Activated CD4-positive, alpha-beta memory T cell treated with anti-CD3 and anti-CD28 coated beads, Interleukin-2, amount 10 ng/mL, durations not matched to agents 7 days and 5 days (primary cell): ENCODE measurements at regions not wholly inside any gene's neighbourhood (a gene's known extent, or its start where the extent isn't known, plus 50 kb on each side); places are given as distances from the start of the nearest gene placed in this dataset.

ENCODE experiments used
- CTCF ChIA-PET: fragments of 350-600 bp; sonication (Branson Sonifier 250); formaldehyde crosslinking; loops from one replicate; lab custom pipeline; 2021; ENCODE audit warnings: antibody characterized with exemption, inconsistent platforms; lab: Charles Lee
- POLR2A ChIA-PET: fragments of 350-600 bp; sonication (Branson Sonifier 250); formaldehyde crosslinking; loops from one replicate; lab custom pipeline; 2021; ENCODE audit warnings: antibody characterized with exemption; lab: Charles Lee
- DNase-seq: peaks from one replicate; pipeline ENCODE4 v3.0.0-alpha.2; 2020
- H3K27ac Mint-ChIP-seq: one replicate; pipeline ENCODE4 v1.8.0; 2021; ENCODE audit warnings: mild to moderate bottlenecking, mixed read lengths
- H3K27me3 Mint-ChIP-seq: one replicate; pipeline ENCODE4 v1.8.0; 2021; ENCODE audit warnings: mixed read lengths
- H3K36me3 Mint-ChIP-seq: one replicate; pipeline ENCODE4 v1.8.0; 2021; ENCODE audit warnings: low read depth, mixed read lengths
- H3K4me1 Mint-ChIP-seq: one replicate; pipeline ENCODE4 v1.8.0; 2021; ENCODE audit warnings: mixed read lengths
- H3K4me3 Mint-ChIP-seq: one replicate; pipeline ENCODE4 v1.8.0; 2021; ENCODE audit warnings: mild to moderate bottlenecking, mixed read lengths
- H3K9me3 Mint-ChIP-seq: one replicate; pipeline ENCODE4 v1.8.0; 2021; ENCODE audit warnings: mixed read lengths

DNA sequence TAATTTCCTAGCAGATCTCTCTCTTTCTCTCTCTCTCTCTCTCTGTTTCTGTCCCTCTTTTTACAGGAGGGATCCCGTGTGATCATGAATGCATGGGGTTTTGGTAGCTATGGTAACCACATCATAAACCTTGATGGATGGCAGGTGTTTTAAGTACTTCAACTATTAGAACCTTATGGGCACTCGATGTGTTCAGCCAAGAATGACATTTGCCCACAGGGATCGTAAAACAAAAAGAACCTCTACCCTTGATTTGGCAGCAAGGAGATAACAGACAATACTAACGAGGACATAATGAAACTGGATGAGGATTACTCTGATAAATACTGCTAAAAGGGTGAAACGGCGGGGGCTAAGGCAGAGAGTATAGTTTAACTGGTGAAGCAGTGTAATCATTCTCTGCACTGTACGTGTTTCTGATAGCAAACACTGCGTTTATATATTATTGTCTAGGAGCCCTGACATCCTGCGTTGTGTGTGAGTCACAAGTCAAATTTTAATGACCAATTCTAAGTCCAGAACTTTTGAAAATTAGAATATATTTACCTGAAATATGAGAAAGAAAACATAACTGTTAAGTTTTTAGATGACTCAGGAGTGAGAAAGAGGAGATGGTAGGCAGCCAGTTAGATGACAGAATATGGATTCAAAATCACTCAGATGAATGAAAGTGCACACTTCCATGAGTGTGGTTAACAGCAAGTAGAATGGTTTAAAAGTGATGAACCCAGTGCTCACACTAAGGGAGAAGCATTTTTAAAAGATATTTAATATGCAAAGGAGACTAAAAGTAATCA, 80.3 kb downstream of the OTOL1 start:
- Mint-ChIP-seq H3K4me3 (no peak overlapping the region), H3K27me3 (no peaks in the 10 kb centered on the region), H3K4me1 (no peaks in the 10 kb centered on the region), H3K27ac (no peak overlapping the region), H3K36me3 (no peaks in the 10 kb centered on the region), H3K9me3 (no peaks in the 10 kb centered on the region)
- no peak for DNase-seq
- ChIA-PET CTCF (no interaction called here), POLR2A (no interaction called here)

DNA sequence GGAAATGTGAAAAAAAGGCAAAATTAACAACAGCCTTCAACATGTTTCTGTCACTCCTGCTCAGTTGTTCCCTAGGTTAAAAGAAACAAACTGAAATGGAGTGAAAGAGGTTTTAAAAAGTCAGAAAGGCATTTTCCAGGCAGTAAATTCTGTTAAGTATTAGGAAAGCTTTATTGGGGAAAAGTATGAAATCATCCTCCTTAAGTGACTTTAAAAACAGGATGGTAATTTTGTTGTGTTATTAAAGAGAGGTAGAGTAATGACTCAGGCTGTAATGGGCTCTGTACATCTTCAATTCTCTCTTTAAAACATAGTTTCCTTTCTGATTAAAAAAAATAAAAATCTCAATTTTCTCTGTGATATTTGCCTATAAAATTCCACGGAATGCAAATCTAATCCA, 81.1 kb downstream of the OTOL1 start:
- DNase-seq = no peak
- Mint-ChIP-seq H3K27me3 (no peaks in the 10 kb centered on the region), H3K27ac (no peak overlapping the region), H3K9me3 (no peaks in the 10 kb centered on the region), H3K36me3 (no peaks in the 10 kb centered on the region), H3K4me3 (no peak overlapping the region), H3K4me1 (no peaks in the 10 kb centered on the region)
- ChIA-PET POLR2A (no interaction called here), CTCF (no interaction called here)

DNA sequence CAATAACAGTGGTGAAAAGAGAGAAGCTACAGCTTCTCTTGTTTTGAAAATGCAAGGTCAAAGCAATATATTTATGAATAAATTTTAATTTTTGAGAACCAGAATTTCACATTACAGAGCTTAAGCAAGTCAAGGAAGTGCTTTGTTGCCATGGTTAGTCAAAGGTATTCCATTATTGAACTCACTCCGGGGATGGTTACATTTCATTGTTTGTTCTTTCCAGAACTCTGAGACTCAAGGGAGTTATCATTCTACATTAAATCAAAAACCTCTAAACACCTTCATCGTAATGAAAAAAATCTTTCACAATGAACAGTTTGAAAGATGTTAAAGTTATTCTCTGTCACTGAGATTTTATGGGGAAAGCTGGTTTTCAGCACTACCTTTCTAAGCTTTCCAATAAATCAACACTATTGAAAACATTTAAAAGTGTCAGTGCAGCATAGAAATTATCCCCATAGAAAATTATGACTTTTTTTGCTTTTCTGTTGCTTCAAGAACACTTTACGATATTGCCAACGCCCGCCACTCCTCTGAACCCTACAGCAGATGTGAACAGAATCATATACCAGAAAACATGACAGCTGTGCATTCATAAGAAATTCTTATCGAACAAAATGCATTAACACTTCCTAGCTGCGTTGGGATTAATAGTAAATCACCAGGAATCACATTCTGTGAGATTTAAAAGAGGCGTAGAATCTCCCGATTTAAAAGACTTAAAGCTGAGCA, 83.0 kb downstream of the OTOL1 start:
- ChIA-PET CTCF (no interaction called here), POLR2A (no interaction called here)
- H3K27ac Mint-ChIP-seq = no peak overlapping the region
- no peaks in the 10 kb centered on the region for H3K4me1 Mint-ChIP-seq
- no peak for DNase-seq
- H3K27me3 Mint-ChIP-seq = no peaks in the 10 kb centered on the region
- H3K4me3 Mint-ChIP-seq = no peak overlapping the region
- no peaks in the 10 kb centered on the region for H3K9me3 Mint-ChIP-seq
- no peaks in the 10 kb centered on the region for H3K36me3 Mint-ChIP-seq

DNA sequence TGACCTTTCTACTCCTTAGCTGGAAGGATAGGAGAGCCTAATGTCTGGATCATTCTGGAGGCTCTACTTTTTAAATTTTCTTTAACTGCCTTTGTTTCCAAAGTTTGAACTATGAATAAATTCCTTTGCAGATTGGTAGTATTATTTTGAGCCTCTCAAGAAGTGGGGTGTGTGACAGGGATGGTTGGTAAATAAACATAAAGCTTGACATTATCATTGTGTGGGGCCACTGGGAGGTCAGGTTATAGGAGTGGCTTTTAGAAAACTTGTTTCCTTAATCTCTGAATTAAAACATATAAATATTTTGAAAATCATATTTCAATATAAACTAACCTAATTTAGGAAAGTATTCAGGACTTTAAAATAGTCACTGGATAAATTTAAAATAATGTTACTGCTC, 89.3 kb downstream of the OTOL1 start:
- no peak for DNase-seq
- ChIA-PET CTCF (no interaction called here), POLR2A (no interaction called here)
- Mint-ChIP-seq H3K4me3 (no peak overlapping the region), H3K36me3 (no peaks in the 10 kb centered on the region), H3K4me1 (no peaks in the 10 kb centered on the region), H3K27ac (no peak overlapping the region), H3K9me3 (no peaks in the 10 kb centered on the region), H3K27me3 (no peaks in the 10 kb centered on the region)

DNA sequence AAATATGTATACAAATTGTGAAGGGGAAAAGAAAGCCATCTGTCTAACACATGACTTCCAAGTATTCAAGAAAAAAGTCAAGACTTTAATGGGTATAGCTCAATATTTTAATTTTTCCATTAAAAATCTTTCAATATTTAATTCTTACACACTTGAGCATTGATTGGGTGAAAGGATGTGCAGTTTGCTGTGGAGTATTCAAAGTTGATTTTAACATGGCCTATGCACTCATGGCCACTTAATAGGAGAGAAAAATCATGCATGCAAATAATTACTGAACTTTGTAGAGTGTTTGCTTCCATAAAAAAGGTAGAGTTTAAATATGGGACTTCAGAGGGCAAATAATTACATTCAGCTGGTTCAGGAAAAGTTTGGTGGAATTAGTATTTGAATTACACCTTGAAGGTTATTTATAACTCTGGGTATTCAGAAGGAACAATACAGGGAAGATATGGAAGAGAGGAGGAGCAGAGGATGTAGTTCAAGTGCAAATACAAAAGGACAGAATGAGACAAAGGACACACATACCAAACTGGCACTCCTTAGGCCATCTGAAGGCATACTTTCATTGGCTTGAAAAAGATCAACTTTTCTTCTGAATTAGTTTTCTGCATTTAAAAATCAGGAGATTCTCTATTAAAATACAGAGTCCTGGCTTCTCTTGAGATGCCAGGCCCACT, 90.1 kb downstream of the OTOL1 start:
- Mint-ChIP-seq H3K4me3 (no peak overlapping the region), H3K27ac (no peak overlapping the region), H3K4me1 (no peaks in the 10 kb centered on the region), H3K36me3 (no peaks in the 10 kb centered on the region), H3K27me3 (no peaks in the 10 kb centered on the region), H3K9me3 (no peaks in the 10 kb centered on the region)
- ChIA-PET CTCF (no interaction called here), POLR2A (no interaction called here)
- no peak for DNase-seq

DNA sequence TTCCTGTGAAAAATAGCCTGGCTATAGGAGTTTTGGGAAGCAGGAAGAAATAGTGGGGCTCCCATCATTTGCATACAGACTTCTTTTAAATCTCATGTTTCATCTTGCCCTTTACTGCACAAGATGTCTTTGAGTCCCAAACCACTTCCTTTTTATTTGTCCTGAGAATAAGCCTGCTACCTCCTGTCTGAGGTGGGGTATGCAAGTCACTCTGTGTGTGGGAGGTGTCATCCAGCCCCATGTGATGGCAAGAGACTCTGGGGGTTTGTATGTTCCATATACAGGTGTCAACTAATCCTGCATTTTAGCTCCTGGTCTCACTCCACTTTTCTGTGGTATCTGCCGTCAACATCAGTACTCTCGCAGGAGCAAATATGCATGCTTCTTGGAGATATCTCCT, 102.0 kb downstream of the OTOL1 start:
- H3K4me3 Mint-ChIP-seq = no peak overlapping the region
- DNase-seq = no peak
- no peaks in the 10 kb centered on the region for H3K4me1 Mint-ChIP-seq
- no peaks in the 10 kb centered on the region for H3K9me3 Mint-ChIP-seq
- POLR2A ChIA-PET = no interaction called here
- H3K27ac Mint-ChIP-seq = no peak overlapping the region
- no peaks in the 10 kb centered on the region for H3K36me3 Mint-ChIP-seq
- H3K27me3 Mint-ChIP-seq = no peaks in the 10 kb centered on the region
- CTCF ChIA-PET = no interaction called here

DNA sequence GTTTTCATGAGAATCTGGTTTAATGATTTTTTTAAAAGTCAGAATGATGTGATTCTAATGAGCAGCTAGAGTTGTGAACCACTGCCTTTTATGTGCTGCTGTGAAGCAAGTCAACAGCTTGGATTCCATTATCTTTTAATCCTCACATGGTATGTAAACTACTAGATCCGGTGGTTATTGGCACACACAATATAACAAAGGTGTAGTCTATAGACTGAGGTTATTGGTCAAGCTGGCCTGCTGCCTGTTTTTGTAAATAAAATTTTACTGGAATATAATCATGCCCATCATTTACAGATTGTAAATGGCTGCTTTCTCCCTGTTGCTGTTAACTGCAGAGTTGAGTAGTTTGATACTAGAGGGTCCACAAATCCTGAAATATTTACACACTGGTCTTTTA, 103.1 kb downstream of the OTOL1 start:
- Mint-ChIP-seq H3K27me3 (no peaks in the 10 kb centered on the region), H3K36me3 (no peaks in the 10 kb centered on the region), H3K9me3 (no peaks in the 10 kb centered on the region), H3K4me1 (no peaks in the 10 kb centered on the region), H3K27ac (no peak overlapping the region), H3K4me3 (no peak overlapping the region)
- POLR2A ChIA-PET = no interaction called here
- CTCF ChIA-PET = no interaction called here
- DNase-seq = no peak

DNA sequence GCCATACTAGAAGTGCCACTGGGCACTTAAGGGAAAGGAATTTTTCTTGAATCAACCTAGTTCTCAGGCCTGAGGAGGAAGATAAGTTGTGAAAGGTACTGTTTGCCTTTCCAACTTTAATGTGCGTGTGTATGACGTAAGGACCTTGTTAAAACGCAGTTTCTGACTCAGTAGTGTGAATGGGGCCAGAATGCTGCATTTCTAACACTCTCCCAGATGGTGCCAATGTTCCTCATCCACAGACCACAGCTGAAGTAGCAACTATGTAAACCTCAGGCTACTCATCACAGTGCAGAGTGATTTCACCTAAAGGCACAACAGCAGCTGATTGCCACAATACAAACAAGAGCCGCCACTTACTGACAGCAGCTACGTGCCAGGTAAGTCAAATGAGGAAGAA, 103.6 kb downstream of the OTOL1 start:
- no peak for DNase-seq
- no peaks in the 10 kb centered on the region for H3K4me1 Mint-ChIP-seq
- no peaks in the 10 kb centered on the region for H3K9me3 Mint-ChIP-seq
- ChIA-PET POLR2A (no interaction called here), CTCF (no interaction called here)
- H3K4me3 Mint-ChIP-seq = no peak overlapping the region
- no peaks in the 10 kb centered on the region for H3K27me3 Mint-ChIP-seq
- H3K27ac Mint-ChIP-seq = no peak overlapping the region
- no peaks in the 10 kb centered on the region for H3K36me3 Mint-ChIP-seq

DNA sequence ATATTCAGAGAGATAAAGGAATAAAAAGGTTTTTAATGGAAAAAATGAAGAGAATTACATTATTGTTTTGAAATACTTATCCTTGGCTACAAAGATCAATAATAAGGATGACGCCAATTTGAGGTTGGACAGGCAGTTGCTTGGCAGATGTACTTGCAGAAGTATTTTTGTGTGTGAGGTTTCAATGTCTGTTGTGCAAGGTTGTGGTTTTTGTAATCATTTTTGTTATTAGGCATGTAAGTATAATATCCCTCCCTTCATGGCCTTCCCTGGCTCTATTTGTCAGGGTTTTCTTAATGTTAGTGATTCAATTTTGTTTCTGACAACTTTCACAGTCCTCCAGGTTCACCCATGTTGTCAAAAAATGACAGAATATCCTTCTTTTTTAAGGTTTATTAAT, 105.9 kb downstream of the OTOL1 start:
- no peak for DNase-seq
- no peaks in the 10 kb centered on the region for H3K36me3 Mint-ChIP-seq
- H3K9me3 Mint-ChIP-seq = no peaks in the 10 kb centered on the region
- no peak overlapping the region for H3K4me3 Mint-ChIP-seq
- H3K4me1 Mint-ChIP-seq = no peaks in the 10 kb centered on the region
- POLR2A ChIA-PET = no interaction called here
- no peak overlapping the region for H3K27ac Mint-ChIP-seq
- CTCF ChIA-PET = no interaction called here
- H3K27me3 Mint-ChIP-seq = no peaks in the 10 kb centered on the region

DNA sequence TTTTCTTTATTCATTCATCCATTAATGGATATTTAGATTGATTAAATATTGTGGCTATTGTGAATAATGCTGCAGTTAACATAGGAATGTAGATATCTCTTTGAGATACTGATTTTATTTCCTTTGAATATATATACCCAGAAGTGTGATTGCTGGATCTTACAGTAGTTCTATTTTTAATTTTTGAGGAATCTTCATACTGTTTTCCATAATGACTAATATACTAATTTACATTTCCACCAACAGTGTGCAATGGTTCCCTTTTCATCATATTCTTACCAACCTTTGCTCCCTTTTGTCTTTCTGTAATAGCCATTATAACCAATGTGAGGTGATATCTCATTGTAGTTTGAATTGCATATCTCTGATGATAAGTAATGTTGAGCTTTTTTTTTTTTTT, 106.3 kb downstream of the OTOL1 start:
- no peak for DNase-seq
- CTCF ChIA-PET = no interaction called here
- POLR2A ChIA-PET = no interaction called here
- no peaks in the 10 kb centered on the region for H3K9me3 Mint-ChIP-seq
- no peaks in the 10 kb centered on the region for H3K4me1 Mint-ChIP-seq
- no peak overlapping the region for H3K27ac Mint-ChIP-seq
- no peaks in the 10 kb centered on the region for H3K36me3 Mint-ChIP-seq
- H3K27me3 Mint-ChIP-seq = no peaks in the 10 kb centered on the region
- H3K4me3 Mint-ChIP-seq = no peak overlapping the region

DNA sequence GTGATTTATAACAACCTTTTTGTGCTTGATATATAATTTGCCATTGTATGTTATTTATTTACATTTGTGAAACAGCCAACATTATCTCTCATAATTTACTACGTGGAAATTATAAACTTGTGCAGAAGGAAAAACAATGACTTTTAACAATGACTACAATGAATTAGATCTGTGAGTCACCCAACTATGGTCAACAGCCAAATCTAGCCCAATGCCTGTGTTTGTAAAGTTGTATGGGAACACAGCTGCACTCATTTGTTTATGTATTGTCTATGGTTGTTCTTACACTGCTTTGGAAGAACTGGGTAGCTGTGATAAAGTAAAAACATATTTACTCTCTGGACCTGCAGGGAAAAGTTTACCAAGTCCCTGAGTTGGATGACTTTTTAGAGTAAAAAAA, 110.4 kb downstream of the OTOL1 start:
- Mint-ChIP-seq H3K9me3 (no peaks in the 10 kb centered on the region), H3K27me3 (no peaks in the 10 kb centered on the region), H3K4me3 (no peak overlapping the region), H3K36me3 (no peaks in the 10 kb centered on the region), H3K27ac (no peak overlapping the region), H3K4me1 (no peaks in the 10 kb centered on the region)
- ChIA-PET POLR2A (no interaction called here), CTCF (no interaction called here)
- no peak for DNase-seq

DNA sequence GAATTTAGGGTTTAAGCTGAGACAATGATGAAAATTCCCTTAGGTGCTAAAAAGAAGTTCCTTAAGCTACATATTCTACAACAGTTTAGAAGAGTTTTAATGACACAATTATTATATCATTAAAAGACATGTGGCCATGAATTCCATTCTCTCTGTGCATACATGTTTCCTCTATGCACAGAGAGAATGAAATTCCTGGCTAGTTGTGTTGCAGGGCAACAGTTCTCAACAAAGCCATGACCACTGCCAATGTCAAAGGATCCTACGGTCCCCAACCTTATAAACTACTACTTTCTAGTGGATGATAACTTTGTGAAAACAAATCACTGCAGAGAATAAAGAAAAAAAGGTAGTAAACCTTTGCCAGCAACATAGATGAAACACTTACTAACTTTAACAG, 122.7 kb downstream of the OTOL1 start:
- H3K27me3 Mint-ChIP-seq = no peaks in the 10 kb centered on the region
- H3K4me1 Mint-ChIP-seq = no peaks in the 10 kb centered on the region
- ChIA-PET POLR2A (no interaction called here), CTCF (no interaction called here)
- no peak overlapping the region for H3K4me3 Mint-ChIP-seq
- DNase-seq = no peak
- no peaks in the 10 kb centered on the region for H3K9me3 Mint-ChIP-seq
- H3K36me3 Mint-ChIP-seq = no peaks in the 10 kb centered on the region
- H3K27ac Mint-ChIP-seq = no peak overlapping the region

DNA sequence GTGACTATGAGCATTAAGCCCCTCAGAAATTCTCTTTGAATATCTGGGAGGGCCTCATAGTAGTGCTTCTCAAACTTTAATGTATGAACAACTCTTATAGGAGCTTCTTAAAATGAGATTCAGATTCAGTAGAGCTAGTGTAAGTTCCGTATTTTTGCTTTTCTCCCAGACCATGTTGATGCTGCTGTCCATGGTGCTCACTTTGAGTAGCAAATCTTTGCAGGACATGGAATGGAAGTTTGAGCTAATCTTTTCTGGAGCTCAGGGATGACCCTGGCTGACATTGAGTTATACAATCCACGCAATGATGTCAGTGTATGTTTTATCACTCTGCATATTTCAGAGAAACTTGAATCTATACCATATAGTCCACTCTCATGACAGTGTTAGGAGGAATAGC, 134.2 kb downstream of the OTOL1 start:
- Mint-ChIP-seq H3K4me3 (no peak overlapping the region), H3K4me1 (no peaks in the 10 kb centered on the region), H3K9me3 (no peaks in the 10 kb centered on the region), H3K36me3 (no peaks in the 10 kb centered on the region), H3K27ac (no peak overlapping the region), H3K27me3 (no peaks in the 10 kb centered on the region)
- CTCF ChIA-PET = no interaction called here
- POLR2A ChIA-PET = no interaction called here
- no peak for DNase-seq
